ENCODE measurements at regions not wholly inside any gene's neighbourhood (a gene's known extent, or its start where the extent isn't known, plus 50 kb on each side); places are given as distances from the start of the nearest gene placed in this dataset.

DNA sequence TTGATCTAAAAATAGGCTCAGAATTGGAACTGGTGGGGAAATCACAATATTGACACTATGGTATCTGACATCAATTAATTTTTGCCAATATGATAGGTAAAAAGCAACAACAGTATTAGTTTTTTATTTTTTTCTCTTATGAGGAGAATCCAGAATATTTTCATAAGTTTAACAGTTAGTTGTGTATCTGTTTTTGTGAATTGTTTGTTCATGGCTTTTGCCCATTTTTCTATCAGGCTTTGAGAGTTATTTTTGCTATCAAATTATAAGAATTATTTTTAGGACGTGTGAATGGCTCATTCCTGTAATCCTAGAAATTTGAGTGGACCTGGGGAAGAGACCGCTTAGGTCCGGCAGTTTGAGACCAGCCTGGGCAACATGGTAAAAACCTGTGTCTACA, 608.6 kb upstream of the ADGRB3 start:
- TF ChIP-seq, protein P1, sequence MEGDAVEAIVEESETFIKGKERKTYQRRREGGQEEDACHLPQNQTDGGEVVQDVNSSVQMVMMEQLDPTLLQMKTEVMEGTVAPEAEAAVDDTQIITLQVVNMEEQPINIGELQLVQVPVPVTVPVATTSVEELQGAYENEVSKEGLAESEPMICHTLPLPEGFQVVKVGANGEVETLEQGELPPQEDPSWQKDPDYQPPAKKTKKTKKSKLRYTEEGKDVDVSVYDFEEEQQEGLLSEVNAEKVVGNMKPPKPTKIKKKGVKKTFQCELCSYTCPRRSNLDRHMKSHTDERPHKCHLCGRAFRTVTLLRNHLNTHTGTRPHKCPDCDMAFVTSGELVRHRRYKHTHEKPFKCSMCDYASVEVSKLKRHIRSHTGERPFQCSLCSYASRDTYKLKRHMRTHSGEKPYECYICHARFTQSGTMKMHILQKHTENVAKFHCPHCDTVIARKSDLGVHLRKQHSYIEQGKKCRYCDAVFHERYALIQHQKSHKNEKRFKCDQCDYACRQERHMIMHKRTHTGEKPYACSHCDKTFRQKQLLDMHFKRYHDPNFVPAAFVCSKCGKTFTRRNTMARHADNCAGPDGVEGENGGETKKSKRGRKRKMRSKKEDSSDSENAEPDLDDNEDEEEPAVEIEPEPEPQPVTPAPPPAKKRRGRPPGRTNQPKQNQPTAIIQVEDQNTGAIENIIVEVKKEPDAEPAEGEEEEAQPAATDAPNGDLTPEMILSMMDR (IDR thresholded peaks at IDR 0.05; ENCODE audit: borderline replicate concordance, extremely low read depth, low read length, poor library complexity, severe bottlenecking), result no peak
- no peak for TF ChIP-seq EZH2 (IDR thresholded peaks at IDR 0.05; ENCODE audit: borderline replicate concordance, low read depth, low read length, severe bottlenecking)
